NCI-H2029 (cell line): ENCODE measurements at regions not wholly inside any gene's neighbourhood (a gene's known extent, or its start where the extent isn't known, plus 50 kb on each side); places are given as distances from the start of the nearest gene placed in this dataset.

Source experiments
- DNase-seq: peaks from one replicate; lab custom pipeline; 2025; lab: John Stamatoyannopoulos, UW

DNA sequence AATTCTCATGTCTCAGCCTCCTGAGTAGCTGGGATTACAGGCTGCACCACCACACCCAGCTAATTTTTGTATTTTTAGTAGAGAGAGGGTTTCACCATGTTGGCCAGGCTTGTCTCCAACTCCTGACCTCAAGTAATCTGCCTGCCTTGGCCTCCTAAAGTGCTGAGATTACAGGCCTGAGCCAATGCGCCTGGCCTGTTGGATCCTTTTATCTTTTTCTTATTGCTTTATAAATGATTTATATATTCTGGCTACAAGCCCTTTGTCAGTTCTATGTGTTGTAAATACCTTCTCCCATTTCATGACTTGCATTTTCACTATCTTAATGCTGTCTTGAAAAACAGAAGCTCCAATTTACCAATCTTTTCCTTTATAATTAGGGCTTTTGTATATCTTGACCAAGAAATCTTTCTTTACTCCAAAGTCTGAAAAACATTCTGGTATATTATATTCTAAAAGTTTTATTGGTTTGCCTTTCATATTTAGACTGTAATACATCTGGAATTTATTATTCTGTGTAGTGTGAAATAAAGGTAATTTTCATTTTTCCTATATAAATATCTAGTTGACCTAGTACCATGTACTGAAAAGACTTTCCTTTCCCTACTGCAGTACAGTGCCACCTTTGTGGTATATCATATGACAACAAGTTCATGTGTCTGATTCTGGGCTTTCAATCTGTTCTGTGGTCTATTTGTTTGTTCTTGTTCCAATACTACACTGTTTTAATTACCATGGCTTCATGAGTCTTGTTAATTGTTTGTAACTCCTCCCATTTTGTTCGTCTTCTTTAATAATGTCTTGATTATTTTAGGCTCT, 52.9 kb upstream of the RNU6-1 start:
- DNase-seq = no peak

DNA sequence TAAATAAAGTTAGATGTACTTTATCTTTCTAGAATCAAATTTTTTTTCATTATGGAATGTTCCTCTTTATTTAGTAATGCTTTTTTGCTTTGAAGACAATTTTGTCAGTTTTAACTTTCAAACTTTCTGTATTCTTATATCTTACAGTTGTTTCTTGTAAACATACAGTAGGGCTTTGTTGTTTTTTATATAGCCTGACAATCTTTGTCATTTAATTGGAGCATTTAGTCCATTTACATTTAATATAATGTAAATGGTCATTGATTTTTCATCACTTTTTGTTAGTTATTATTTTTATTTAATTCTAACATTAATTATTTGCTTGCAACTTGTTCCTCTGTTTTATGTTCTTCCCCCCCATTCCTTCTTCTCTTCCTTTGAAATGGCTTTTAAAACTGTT, 55.4 kb upstream of the RNU6-1 start:
- no peak for DNase-seq

GRCh38 chr15:67897646-67898339, 57.9 kb upstream of the RNU6-1 start:
- DNase-seq = no peak

- DNase-seq = no peak
Observed at GRCh38 chr15:67899596-67900283, 59.9 kb upstream of the RNU6-1 start.

DNA sequence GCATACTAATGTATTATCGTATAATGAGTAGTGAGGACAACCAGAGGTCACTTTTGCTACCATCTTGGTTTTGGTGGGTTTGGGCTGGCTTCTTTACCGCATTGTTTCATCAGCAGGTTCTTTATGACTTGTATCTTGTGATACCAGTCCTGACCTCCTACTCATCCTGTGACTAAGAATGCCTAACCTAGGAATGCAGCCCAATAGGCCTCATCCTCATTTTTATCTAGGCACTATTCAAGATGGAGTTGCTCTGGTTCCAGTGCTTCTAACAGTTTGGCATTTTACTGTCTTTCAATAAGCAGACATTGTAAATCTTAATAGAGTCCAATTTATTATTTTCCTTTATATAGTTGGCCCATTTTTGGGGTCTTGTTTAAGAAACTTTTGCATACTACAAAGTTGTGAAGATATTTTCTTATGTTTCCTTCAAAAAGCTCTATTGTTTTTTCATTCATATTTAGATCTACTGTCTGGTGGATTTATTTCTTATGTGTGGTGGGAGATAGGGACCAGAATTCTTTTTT, 60.8 kb upstream of the RNU6-1 start:
- DNase-seq = no peak

DNA sequence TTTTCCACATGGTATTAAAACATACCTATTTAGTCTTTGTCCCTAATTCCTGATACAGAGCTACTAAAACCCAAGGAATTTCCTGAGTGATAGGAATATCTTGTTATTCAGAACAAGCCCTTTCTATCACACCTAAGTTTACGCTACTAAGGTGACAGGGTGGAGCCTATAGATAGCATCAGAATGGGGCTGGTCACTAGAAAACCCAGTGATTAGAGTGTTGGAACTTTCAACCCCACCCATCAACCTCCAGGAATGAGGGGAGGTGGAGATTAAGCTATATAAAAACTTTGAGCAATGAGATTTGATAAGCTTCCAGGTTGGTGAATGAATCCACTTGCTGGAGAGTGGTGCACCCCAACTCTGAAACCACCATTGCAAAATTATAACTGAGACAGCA, 62.1 kb upstream of the RNU6-1 start:
- no peak for DNase-seq

- DNase-seq = no peak
Observed at GRCh38 chr15:67902579-67903009, 62.7 kb upstream of the RNU6-1 start.

- no peak for DNase-seq
Observed at GRCh38 chr15:67903708-67904107, 63.9 kb upstream of the RNU6-1 start.

DNA sequence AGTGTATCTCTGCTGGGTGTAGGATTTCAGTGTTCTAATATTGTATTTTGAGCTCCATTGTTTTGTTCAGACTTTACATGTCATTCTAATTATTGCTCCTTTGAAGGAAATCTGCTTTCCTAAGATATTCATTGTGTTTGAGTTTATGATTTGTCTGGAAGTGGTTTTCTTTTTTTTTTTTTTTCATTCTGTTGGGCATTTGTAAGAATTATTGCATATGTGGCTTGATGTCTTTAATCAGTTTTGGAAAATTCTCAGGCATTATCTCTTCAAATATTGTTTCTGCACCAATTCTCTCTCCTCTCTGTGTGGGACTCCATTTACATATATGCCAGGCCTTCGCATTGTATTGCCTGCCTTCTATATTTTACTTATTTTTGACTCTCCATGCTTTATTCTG, 65.8 kb upstream of the RNU6-1 start:
- no peak for DNase-seq

- DNase-seq = no peak
Observed at GRCh38 chr15:67906382-67906781, 66.5 kb upstream of the RNU6-1 start.

- no peak for DNase-seq
Observed at GRCh38 chr15:67907184-67907723, 67.4 kb upstream of the RNU6-1 start.

GRCh38 chr15:67908756-67909155, 68.9 kb upstream of the RNU6-1 start:
- DNase-seq = no peak

DNA sequence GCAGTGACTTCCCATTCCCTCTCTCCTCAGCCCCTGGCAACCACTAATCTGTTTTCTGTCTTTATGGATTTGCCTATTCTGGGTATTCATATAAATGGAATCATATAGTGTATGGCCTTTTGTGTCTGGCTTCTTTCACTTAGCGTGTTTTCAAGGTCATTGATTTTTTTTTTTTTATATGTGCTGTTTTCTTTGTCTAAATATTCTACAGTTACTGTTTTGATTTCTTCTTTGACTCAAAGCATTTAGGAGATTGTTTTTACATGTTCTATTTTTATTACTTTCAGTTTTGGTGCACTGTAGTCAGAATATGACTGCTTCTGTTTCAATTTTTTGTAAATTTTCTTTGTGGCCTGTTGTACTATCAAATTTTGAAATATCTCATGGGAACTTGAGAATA, 71.9 kb upstream of the RNU6-1 start:
- DNase-seq = no peak

GRCh38 chr15:67914028-67914427, 74.2 kb upstream of the RNU6-1 start:
- DNase-seq = no peak

- peak; percentile 30 for DNase-seq
Observed at GRCh38 chr15:67914537-67915460, 75.0 kb upstream of the RNU6-1 start.

GRCh38 chr15:67915461-67916374, 75.9 kb upstream of the RNU6-1 start:
- peak; percentile 67 for DNase-seq

- DNase-seq = no peak
Observed at GRCh38 chr15:67916565-67916964, 76.7 kb upstream of the RNU6-1 start.

DNA sequence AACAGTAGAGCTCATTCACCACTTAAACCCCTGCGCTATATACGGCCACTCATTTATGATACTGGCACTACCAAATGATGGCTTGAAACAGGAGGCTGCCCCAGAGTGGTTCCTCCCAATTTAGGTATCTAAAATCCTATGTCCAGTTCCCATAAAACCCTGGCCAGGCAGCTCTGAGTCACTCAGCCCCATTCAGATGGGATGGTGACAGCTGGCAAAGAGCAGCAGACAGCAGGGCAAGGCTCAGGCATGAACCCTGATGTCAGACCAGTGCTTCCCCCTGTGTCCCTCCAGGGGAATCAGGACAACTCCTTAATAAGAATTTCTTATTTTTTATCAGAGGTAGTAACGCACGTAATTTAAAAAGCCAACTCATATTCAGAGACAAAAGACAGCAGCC, 77.2 kb upstream of the RNU6-1 start:
- DNase-seq = no peak

DNA sequence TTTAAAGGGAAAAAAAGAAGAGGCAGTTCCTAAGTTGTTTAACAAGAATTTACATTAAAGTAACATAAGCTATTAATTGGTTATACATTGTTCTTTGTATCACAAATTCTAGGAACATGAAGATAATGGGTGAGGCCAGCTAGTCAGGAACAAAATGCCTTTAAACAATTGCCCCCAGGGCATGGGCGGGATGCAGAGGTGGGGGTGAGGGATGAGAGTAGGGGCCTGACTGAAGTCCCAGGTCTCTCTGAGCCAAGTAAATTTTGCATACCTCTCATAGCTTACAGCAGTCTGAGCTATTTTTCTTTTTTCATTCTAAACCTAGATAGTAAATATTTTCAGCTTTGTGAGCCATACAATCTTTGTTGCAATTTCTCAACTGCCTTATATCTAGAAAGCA, 77.8 kb upstream of the RNU6-1 start:
- DNase-seq = no peak

DNA sequence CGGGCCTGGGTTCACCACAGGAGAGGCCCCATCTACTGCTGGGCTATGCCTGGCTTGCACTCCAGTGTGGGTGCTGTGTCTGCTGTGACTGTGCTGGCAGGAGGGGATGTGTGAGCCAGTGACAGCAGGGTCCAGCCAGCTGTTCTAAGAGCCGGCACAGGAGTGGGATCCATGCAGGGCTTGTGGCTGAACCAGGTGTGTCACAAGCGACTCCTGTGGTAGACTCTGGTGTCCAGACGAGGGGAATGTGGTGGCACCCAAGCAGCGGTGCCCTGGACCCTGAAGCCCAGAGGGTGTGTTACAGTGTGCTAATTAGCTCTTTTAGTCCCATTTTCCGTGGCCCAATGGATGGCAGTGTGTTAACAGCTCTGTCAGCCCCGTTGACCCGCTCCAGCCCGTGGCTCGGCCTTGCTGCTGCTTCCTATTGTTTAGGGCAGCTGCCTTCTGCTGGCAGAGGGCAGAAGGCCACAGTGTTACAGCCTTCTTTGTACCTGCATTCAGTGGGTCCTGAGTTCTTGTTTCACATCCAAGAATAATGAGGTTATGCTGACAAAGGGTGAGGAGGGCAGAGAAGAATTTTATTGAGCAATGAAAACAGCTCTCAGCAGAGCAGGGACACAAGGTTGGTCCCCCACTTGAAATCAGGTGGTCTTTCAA, 78.5 kb upstream of the RNU6-1 start:
- no peak for DNase-seq
